H1 (cell line): ENCODE measurements at regions not wholly inside any gene's neighbourhood (a gene's known extent, or its start where the extent isn't known, plus 50 kb on each side); places are given as distances from the start of the nearest gene placed in this dataset.

ENCODE experiments used
- EGR1 ChIP-seq: IDR thresholded peaks from 2 replicates; pipeline ENCODE4 v1.6.1; 2011; ENCODE audit warnings: low read depth, low read length, borderline replicate concordance
- RBBP5 ChIP-seq: IDR thresholded peaks from 2 replicates; pipeline ENCODE4 v1.7.1; 2012; ENCODE audit warnings: low read depth, mild to moderate bottlenecking, inconsistent platforms, low read length, moderate library complexity, borderline replicate concordance
- ZNF274 ChIP-seq: IDR thresholded peaks from 2 replicates; pipeline ENCODE4 v1.7.0; 2012; ENCODE audit warnings: low read length, borderline replicate concordance; ENCODE audit errors: extremely low read depth

DNA sequence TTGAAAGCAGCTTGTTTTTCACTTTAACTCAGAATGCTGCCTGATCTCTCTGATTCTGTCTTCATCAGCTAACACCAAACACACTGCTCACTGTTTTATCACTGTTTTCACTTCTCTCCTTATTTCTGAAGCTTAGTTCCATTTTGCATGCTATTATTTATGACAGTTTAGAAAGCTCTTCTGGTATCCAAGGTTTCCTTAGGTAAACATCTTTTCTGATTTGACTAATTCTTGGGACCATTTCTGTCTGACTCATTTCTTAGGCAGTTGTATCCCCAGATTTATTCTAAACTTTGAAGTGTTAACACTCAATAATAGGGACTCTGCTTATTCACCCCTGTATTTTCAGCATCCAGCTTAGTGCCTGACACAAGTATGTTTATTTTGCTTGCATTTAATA, 167.7 kb downstream of the BCHE start (continued):
- no peak for TF ChIP-seq ZNF274
- no peak for TF ChIP-seq RBBP5
- no peak for TF ChIP-seq EGR1
